Stimulated activated CD8-positive, alpha-beta memory T cell treated with anti-CD3 and anti-CD28 coated beads, Interleukin-2, amount 100 ng/mL, for 1 hour (primary cell): ENCODE measurements at regions not wholly inside any gene's neighbourhood (a gene's known extent, or its start where the extent isn't known, plus 50 kb on each side); places are given as distances from the start of the nearest gene placed in this dataset.

Experiments
- DNase-seq, 2 donors: peaks; one replicate each; pipeline ENCODE4 v3.0.0-alpha.2; 2020; ENCODE audit warnings: low read depth in 2 of 2

GRCh38 chr5:99141534-99142128 lies 212.8 kb upstream of the CHD1 start:
- DNase-seq = no peak

GRCh38 chr5:99138911-99139310 lies 210.1 kb upstream of the CHD1 start:
- DNase-seq = no peak

- DNase-seq = no peak
Measured at GRCh38 chr5:99133921-99134320, 205.1 kb upstream of the CHD1 start.

- DNase-seq = no peak
Measured at GRCh38 chr5:99129768-99130501, 201.1 kb upstream of the CHD1 start.

GRCh38 chr5:99122976-99123375 lies 194.2 kb upstream of the CHD1 start:
- DNase-seq = no peak

GRCh38 chr5:99119326-99119725 lies 190.5 kb upstream of the CHD1 start:
- DNase-seq = no peak

- DNase-seq = no peak
Measured at GRCh38 chr5:99116526-99116925, 187.7 kb upstream of the CHD1 start.

GRCh38 chr5:99109894-99110293 lies 181.1 kb upstream of the CHD1 start:
- no peak for DNase-seq

- no peak for DNase-seq
Measured at GRCh38 chr5:99105216-99105615, 176.4 kb upstream of the CHD1 start.

- no peak for DNase-seq
Measured at GRCh38 chr5:99104538-99105132, 175.8 kb upstream of the CHD1 start.

- no peak for DNase-seq
Measured at GRCh38 chr5:99102073-99102697, 173.4 kb upstream of the CHD1 start.

GRCh38 chr5:99099691-99100090 lies 170.9 kb upstream of the CHD1 start:
- no peak for DNase-seq

- DNase-seq = no peak
Measured at GRCh38 chr5:99089822-99090549, 161.2 kb upstream of the CHD1 start.

- no peak for DNase-seq
Measured at GRCh38 chr5:99088309-99088708, 159.5 kb upstream of the CHD1 start.

- DNase-seq = no peak
Measured at GRCh38 chr5:99083197-99083596, 154.4 kb upstream of the CHD1 start.

GRCh38 chr5:99081711-99082110 lies 152.9 kb upstream of the CHD1 start:
- DNase-seq = no peak

GRCh38 chr5:99076723-99077640 lies 148.2 kb upstream of the CHD1 start:
- DNase-seq = no peak

- no peak for DNase-seq
Measured at GRCh38 chr5:99072846-99073245, 144.0 kb upstream of the CHD1 start.

GRCh38 chr5:99070822-99071221 lies 142.0 kb upstream of the CHD1 start:
- DNase-seq = no peak

GRCh38 chr5:99070362-99070761 lies 141.6 kb upstream of the CHD1 start:
- DNase-seq = no peak
